ENCODE measurements at regions not wholly inside any gene's neighbourhood (a gene's known extent, or its start where the extent isn't known, plus 50 kb on each side); places are given as distances from the start of the nearest gene placed in this dataset.

GRCh38 chr2:242057379-242058040, 188.0 kb downstream of the RTP5 start:
- POLR2A ChIA-PET (ENCODE audit: partially characterized antibody), result no interaction called here
- no peak for FAIRE-seq
- H3K56ac ChIP-seq (replicated peaks; ENCODE audit: insufficient read length, low read depth, low read length), result no peak overlapping the region

More at GRCh38 chr2:242057379-242058040, 188.0 kb downstream of the RTP5 start:
- H2BK15ac ChIP-seq (ENCODE audit: low read length), result no peak overlapping the region
- H3K79me1 ChIP-seq (ENCODE audit: low read depth, low read length), result no peaks in the 10 kb centered on the region
- no peak overlapping the region for H2BK120ac ChIP-seq (replicated peaks; ENCODE audit: low read depth, low read length)
- no peak overlapping the region for H3K9ac ChIP-seq (replicated peaks in 1 of 4; ENCODE audit: extremely low read depth in 1 of 4, low read depth in 3 of 4, low read length in 3 of 4)
- no peaks in the 10 kb centered on the region for H4K20me1 ChIP-seq (replicated peaks in 1 of 2; ENCODE audit: control insufficient read depth in 1 of 2, insufficient read depth in 2 of 2, low read length in 2 of 2)
- peaks cover 12 to 18% of the 10 kb centered on the region in 2 experiments for H3K9me3 ChIP-seq (ENCODE audit: insufficient read depth in 2 of 2, low read depth in 1 of 2, low read length in 1 of 2)
- no peak overlapping the region for H3K14ac ChIP-seq (ENCODE audit: insufficient read length)
- peaks cover under 1 to 50% (median 30%) of the 10 kb centered on the region in 4 experiments for H3K27me3 ChIP-seq (replicated peaks in 1 of 4; ENCODE audit: control insufficient read depth in 3 of 4, extremely low read depth in 1 of 4, insufficient read depth in 3 of 4, low read length in 3 of 4)
- no peak for DNase-seq (ENCODE audit: low read depth in 1 of 2, low spot score in 2 of 2)
- H2AK5ac ChIP-seq (ENCODE audit: low read depth, low read length), result no peak overlapping the region
- no peaks in the 10 kb centered on the region for H3K23me2 ChIP-seq (ENCODE audit: low read depth, low read length)
- H2BK5ac ChIP-seq (ENCODE audit: low read depth, low read length), result no peak overlapping the region
- no peaks in the 10 kb centered on the region for H3K36me3 ChIP-seq (ENCODE audit: control insufficient read depth in 2 of 4, insufficient read depth in 4 of 4, low read length in 3 of 4)
- H2BK20ac ChIP-seq (ENCODE audit: low read length), result no peak overlapping the region
- no peak overlapping the region for H2AFZ ChIP-seq (ENCODE audit: low read length)
- H3K4me3 ChIP-seq (ENCODE audit: extremely low read depth in 1 of 4, insufficient read depth in 2 of 4, low read depth in 3 of 4, low read length in 4 of 4), result no peak overlapping the region
- H3K27ac ChIP-seq (ENCODE audit: low read depth, low read length), result no peak overlapping the region
- H3K4ac ChIP-seq (replicated peaks; ENCODE audit: insufficient read length, low read depth, low read length), result no peak overlapping the region
- no peak overlapping the region for H4K8ac ChIP-seq (ENCODE audit: extremely low read depth, insufficient read depth, low read length)
- CTCF ChIA-PET (ENCODE audit: partially characterized antibody), result no interaction called here
- 92% methylated on average over 19 of the region's 19 CpGs; no CpG with 5 or more reads in 1 of the 2 experiments for WGBS, 2 experiments (ENCODE audit: extremely low coverage in 1 of 2, insufficient coverage in 1 of 2, insufficient read length in 1 of 2, insufficient replicate concordance in 2 of 2, low coverage in 1 of 2, low lambda C conversion rate in 2 of 2, missing lambda C conversion rate in 1 of 2)
- H4K5ac ChIP-seq (ENCODE audit: insufficient read length, low read depth, low read length), result no peak overlapping the region
- no peaks in the 10 kb centered on the region; a peak in 1 of 7 replicates for H3K4me1 ChIP-seq (replicated peaks in 1 of 4; ENCODE audit: control insufficient read depth in 3 of 4, insufficient read depth in 4 of 4, low read length in 3 of 4)
- no peak overlapping the region for H3K18ac ChIP-seq (ENCODE audit: extremely low read depth, low read length)
- no peak overlapping the region for H3K23ac ChIP-seq (ENCODE audit: insufficient read length)
- H3K4me2 ChIP-seq (ENCODE audit: insufficient read depth in 1 of 2, low read depth in 2 of 2, low read length in 2 of 2), result no peak overlapping the region
- H3K79me2 ChIP-seq (ENCODE audit: control insufficient read depth in 1 of 2, insufficient read depth in 2 of 2, low read length in 2 of 2), result no peaks in the 10 kb centered on the region
- no peak overlapping the region for H4K91ac ChIP-seq (replicated peaks; ENCODE audit: insufficient read length, low read length)
- H2BK12ac ChIP-seq (ENCODE audit: low read depth, low read length), result no peak overlapping the region

All from H1 (cell line).